ENCODE measurements at regions not wholly inside any gene's neighbourhood (a gene's known extent, or its start where the extent isn't known, plus 50 kb on each side); places are given as distances from the start of the nearest gene placed in this dataset.
"Not testable (repeated sequence)": the region's sequence is repeated elsewhere in the genome, so short reads cannot be mapped to it uniquely, and the experiment has no call there.

DNA sequence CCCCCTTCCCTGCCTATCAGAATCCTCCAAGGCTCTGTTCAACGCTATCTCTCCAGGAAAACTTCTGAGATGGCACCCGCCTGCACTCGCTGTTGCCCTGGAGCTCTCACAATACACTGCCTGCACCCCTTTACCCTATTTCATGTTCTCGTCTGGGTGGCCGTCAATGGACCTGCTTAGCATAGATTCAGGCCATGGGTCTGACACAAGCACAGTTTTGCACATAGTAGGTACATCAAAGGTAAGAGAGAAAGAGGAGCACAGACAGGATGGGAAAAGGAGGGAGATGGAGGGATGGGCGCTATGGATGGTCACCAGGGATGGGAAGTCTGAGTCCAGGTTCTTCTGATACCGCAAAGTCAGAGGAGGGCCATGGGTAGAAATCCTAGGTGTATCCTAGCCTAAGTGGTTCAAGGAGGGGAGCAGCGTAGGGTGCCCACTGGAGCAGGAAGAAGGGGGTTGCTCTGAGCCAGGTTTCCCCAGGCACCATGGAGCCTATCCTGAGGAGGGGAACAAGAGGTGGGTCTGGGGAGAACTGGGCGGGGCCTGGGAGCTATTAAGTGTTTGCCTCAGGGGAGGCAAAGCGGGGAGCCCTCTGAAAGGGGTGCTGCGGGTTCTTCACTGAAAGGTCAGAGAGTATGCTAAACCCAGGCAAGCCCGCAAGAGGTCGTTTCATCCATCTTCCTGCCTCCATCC, 89.3 kb downstream of the MRPL14 start:
- DNase-seq (ENCODE audit: low spot score): no peak

DNA sequence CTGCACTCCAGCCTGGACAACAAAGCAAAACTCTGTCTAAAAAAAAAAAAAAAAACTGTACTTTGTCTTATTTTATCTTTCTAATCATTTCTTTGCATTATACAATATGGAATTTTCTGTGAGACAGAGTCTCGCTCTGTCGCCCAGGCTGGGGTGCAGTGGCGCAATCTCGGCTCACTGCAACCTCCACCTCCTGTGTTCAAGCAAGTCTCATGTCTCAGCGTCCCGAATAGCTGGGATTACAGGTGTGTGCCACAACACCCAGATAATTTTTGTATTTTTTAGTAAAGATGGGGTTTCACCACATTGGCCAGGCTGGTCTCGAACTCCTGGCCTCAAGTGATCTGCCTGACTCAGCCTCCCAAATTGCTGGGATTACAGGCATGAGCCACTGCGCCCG, 90.0 kb downstream of the MRPL14 start:
- DNase-seq (ENCODE audit: low spot score): not testable (repeated sequence)

DNA sequence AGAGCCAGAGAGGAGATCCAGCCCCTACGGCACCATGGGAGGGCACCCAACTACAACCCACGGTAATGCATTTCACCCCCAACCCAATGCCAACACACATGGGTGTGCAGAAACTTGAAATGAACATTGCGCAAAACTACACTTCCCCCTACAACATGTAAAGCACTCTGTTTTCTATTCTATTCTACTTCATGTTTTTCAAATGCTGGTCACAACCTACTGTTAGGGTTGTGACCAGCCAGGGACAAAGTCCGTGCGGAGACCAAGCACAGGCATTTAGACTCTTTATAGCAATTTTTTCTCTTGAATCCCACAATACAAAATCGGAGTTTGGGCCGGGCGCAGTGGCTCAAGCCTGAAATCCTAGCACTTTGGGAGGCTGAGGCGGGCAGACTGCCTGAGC, 90.6 kb downstream of the MRPL14 start:
- DNase-seq (ENCODE audit: low spot score): no peak

DNA sequence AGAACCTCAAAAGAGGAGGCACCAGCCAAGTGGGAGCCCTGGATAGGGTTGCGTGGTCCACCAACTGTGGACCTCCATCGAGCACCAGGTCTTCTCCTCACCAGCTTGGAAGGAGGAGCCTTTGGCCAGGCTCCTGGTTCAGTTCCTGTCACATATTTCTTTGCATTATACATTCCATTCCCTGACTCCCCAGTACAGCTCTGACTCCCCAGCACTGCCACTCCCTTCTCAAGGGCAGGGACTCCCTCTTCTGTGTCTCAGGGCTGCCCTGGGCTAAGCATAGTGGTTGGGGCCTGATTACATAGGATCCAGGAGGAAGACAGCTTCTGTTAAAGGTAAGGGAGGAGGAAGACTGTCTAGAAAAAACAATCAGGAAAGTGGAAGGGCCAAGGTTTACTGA, 91.1 kb downstream of the MRPL14 start:
- no peak for DNase-seq (ENCODE audit: low spot score)

DNA sequence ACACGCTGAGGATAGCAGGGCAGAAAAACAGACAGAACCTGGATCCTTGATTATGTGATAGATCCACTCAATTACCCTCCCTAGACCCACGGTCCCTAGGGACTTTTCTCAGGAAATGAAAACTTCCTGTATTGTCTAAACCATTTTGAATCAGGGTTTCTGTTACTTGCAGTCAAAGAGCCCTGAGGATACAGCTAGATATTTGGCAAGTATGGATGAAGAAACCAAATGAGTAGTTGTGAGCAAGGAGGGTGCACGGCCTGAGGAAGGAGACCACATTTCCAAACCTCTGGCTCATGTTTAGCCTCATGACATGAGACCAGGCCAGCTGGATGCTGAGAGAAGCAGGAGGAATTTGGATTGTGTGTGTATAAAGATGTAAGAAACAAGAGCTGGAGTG, 91.6 kb downstream of the MRPL14 start:
- no peak for DNase-seq (ENCODE audit: low spot score)

DNA sequence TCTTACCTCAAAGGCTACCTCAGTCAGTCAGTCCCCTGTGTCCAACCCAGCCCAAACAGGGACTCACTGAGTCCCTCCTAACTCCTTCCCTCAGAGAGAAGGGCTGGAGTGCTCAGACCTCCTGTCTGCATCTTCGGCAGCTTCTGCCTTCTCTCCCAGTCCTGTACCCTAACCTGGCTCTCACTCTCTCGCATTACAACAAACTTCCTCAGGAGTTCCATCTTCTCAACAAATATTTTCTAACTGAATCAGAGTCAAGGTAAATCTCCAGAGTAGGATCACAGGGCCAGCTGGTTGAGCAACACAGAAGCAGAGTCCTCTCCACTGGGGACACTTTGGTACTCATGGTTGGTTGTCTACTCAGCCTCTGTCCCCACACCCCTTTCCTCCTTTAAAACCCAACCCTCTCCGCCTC, 92.3 kb downstream of the MRPL14 start:
- no peak for DNase-seq (ENCODE audit: low spot score)

DNA sequence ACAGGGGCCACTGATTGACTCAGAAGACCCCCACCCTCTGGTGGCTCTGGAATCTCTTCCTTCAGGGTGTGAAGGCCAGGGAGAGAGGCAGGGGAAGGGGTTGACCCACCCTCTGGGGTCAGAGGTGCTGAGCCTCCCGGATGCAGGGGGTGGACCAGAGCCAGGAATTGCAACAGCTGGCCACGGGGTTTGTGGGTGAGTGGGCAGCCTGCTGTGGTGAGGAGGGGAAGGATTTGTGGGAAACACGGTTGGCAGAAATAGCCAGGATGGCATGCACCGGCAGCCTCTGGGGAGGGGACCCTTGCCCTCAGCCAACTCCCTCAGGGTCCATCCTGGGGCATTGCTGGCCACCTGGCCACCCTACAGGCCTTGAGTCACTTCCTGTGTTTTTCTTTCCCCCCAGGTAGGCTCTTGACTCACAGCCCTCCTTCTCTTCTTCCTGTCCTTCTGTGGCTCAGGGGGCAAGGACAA, 92.8 kb downstream of the MRPL14 start:
- no peak for DNase-seq (ENCODE audit: low spot score)

DNA sequence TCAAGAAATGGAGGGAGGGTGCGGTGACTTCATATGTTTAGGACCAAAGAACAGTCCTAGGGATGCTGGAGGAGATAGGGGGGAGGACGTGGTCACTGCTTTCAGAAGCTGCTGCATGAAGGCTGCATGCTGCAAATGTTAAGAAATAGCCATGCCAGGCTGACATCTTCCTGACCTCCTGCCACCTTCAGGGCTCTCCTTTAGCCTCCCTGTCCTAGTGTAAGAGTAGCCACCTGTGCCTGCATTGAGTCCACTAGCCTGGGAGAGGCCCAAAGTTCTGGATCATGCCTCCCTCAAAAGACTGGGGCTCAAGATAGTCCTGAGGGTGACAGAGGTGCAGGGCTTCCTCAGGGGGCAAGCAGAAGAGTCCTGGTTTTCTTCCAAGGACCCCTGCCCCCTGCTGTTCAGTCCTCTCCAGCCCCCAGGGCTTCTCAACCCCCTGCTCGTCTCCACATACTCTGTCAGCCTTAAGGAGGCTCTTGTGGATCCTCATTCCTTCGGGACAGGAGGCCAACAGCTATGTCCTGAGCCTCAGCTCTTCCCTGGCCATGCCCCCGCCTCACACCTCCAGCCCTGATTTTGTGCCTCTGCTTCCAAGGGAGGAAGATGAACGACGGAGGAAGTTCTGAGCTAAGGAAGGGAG, 96.3 kb downstream of the MRPL14 start:
- DNase-seq (ENCODE audit: low spot score): no peak

DNA sequence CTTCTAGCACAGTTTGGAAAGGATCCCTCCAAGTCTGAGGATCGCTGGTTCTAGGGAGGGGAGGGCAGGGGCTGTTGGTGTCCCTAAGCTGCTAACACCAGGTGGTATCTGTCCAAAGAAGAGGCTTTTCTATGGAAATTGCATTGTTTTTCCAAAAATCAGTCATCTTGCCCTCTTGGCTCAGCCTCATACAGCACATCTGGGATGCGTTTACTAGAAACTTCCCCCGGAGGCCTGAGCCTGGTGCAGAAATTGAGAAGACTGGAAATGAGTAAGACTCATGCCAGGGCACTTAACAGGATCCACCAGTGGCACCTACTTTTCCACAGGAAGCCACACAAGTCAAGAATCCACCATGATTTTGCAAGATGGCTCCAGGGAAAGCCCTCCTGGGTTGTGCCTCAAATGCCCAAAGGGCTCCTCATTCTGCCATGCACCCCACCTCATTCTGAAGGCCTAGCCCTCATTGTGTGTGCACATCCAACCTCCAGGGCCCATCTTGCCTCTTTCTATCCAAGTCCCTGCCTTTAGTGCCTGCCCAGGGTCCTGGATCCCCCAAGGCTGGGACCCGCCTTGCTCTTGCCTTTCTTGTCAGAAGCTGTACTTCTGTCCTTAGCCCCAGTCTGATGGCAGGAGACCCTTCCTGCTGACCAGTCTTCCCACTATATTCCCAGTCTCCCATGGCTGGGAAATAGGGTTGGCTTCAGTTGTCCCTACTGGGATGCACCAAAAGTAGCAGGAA, 97.6 kb downstream of the MRPL14 start:
- no peak for DNase-seq (ENCODE audit: low spot score)

DNA sequence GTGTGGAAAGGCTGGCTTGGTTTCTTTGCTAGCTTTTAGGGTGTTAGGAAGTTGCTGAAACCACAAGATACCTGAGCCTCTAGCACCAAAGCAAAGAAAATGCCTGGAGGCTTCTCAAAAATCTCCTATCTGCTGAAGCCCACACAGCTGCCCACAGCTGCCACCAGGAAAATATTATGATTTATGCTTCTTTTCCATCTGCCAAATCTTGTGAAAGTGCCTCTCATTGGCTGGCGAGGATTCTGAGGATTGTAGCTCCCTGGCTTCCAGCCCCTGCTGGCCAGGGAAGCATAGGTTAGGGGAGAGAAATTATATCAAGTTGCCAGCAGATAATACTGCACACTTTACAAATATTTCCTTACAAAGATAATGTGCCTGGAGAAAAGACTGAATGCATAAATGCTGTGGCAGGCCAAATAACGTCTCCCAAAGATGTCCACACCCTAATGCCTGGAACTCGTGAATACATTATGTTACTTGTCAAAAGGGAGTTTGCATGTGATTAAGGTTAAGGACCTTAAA, 98.4 kb downstream of the MRPL14 start:
- peak; percentile 76 for DNase-seq (ENCODE audit: low spot score)

DNA sequence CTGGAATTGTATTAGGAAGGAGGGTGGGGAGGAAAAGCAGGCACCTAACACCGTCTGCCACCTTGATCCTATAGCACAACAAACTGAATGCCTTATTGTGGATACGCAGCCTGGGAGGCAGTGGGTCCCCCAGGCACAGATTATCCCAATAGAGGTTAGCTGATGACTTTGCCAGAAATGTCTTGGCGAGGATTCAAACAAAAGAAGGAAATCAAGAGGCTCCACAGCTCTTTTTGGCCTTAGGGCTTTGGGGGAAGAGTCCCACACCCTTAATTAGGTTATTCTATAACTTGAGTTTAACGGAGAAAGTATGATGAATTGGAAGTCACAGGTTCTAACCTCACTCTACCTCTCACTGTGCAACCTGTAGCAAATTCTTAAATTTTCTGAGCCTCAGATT, 102.0 kb downstream of the MRPL14 start:
- no peak for DNase-seq (ENCODE audit: low spot score)

DNA sequence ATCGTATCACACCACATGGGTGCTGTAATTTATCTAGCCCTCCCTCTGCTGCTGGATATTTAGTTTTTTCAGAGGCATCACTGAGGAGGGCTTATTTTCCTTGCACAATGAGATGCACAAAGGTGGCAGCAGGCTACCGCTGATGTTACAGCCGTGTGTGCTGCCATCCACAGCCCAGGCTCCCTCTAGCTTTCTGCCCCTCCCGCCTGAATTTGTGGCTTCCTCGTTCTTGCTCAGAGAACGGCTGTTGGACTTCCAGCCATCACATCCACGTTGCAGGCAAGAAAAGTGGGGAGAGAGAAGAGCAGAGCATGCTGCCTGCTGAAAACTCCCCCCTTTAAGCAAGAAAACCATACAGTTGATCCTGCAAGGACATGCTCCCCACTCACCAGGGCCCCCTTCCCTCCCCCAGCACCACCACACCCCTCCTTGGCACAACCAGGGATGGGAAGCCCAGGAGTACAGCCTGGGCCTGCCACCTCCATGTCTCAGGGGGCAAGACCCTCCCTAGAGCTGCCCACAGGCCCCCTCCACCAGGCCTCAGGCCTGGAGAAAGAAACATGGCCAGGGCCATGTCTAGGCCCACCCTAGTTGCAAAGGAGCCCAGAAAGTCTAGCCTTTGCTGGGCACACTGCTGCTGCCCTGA, 102.6 kb downstream of the MRPL14 start:
- DNase-seq (ENCODE audit: low spot score): peak; percentile 62

DNA sequence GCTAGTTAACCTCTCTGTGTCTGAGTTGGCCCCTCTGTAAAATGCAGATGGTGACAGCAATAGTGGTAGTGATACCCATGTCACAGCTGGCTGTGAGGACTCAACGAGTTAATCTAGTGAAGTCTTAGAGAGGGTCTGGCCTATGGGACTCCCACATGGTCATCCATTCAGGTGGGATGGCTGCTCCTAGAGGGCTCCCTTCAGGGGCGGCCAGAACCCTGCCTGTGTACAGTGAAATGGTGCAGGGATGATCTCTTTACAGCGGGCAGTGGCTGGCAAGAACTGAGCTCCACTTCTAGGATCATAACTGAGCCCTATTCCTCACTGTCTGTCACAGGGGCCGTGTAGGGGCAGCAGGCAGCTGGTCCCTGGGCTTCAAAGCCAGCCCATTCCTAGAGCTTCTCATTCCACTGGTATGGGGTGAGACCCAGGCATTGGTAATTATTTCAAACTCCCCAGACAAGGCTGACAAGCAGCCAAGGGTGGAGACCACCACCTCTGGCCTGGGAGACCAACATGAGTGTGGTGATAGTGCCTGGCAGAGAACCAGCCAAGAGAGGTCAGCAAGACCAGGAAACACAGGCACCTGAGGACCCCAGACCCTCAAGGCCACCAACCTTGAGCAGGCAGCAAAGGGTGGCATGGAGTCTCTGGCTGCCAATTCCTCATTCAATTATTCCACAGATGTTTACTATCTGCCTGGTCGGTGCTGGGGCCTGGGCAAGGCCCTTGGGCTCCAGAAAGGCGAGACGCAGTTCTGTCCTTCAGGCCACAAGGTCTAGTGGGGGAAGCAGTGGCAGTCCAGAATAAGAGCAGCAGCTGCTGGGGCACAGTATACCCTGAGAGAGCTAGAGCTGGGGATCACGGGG, 103.4 kb downstream of the MRPL14 start:
- no peak for DNase-seq (ENCODE audit: low spot score)

DNA sequence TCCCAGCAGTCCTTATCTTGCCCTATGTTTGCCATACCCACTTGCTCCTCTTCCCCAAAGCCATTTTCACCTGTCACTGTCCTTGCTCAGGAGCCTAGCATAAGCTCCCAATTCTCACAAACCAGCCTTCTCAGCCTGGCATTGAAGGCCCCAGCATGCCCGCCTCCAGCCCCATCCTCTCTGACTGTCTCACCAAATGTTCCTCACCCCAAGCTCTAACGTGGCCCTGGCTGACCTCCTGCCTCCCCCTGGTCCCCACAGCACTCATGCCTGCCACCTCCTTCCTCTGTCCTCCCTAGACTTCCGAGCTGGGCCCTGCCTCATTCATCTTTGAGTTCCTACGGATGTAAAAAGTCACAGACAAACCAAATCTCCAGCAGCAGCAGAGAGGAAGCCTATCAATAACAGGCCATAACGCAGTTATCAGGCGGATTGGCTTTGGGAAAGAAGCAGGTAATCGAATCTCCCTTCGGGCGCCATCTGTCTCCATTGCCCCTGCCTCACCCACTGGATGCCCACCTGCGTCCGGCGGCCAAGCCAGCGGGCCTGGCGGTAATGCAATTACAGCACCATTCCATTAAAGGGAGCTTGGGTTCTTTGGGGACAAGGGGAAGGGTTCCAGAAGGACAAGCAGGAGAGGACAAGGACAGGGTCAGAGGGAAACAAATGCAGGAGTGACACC, 104.4 kb downstream of the MRPL14 start:
- DNase-seq (ENCODE audit: low spot score): no peak

DNA sequence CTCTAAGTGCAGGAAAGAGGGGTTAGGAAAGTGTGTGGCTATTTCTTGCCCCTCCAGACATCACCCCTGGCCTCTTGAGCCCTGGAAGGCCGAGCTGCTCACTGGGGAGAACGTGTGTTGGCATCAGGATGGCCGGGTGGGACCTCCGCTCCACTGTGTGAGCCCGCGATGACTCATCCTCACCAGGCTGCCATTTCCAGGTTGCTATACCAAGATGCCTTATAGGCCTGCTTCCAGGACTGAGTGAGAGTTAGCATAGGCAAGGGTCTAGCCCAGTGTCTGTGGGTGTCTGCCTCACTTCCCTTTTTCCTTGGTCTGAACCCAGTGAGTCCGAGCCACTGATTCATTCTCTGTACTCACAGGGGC, 105.0 kb downstream of the MRPL14 start:
- no peak for DNase-seq (ENCODE audit: low spot score)

DNA sequence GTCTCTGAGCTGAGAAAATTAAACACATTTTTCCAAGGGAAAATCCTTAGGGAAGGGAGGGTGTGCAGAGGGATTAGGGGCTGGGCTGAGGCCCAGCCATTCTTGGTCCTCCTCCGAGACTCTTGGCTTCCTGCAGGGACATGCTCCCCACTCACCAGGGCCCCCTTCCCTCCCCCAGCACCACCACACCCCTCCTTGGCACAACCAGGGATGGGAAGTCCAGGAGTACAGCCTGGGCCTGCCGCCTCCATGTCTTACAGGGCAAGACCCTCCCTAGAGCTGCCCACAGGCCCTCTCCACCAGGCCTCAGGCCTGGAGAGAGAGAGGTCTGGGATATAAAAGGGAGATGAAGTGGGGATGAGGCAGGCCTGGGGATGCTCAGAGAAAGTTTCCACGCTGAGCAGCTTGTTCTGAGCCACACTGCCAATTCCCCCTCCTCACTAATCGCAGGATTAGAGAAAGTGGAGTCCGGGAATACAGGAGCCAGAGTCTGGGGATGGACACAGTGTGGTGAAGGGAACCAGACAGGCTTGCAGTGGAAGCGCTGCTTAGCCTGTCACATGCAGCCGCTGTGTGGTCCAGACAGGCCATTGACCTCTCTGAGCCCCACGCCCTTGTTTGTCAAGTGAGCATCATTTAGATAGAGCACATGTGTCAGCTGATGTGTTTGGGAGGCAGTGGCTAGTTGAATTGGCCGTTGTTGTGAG, 105.5 kb downstream of the MRPL14 start:
- peak; percentile 90 for DNase-seq (ENCODE audit: low spot score)

DNA sequence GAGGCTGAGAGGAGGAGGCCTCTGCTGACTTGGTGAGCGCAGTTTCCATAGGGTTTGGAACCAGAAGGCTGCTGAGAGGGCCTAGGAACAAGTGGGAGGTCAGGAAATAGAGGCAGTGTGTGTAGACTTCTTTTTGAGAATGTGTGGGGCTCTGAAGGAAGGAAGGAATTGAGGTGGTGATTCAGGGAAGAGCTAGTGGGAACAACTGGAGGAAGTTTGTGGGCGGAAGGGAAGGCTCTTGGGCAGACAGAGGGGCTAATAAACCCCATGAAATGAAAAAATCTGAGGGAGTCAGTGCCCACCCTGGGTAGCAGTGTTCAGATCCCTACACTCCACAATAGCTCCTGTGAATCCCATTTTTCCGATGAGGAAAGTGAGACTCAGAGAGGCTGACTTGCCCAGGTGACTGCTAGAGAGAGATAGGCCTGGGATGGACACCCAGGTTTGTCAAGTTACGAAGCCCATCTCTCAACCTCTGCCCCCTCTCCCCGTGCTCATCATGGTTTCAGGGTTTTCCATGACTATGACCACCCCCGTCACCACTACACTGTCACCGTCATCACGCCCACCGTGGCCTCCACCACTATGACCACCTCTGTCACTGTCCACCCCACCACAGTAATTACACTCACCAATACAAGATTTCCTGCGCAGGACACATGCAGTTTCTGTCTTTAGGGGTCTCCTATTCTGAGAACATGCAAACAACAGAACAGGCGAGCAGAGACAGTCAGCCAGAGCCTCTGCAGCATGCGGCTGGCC, 106.4 kb downstream of the MRPL14 start:
- DNase-seq (ENCODE audit: low spot score): no peak

DNA sequence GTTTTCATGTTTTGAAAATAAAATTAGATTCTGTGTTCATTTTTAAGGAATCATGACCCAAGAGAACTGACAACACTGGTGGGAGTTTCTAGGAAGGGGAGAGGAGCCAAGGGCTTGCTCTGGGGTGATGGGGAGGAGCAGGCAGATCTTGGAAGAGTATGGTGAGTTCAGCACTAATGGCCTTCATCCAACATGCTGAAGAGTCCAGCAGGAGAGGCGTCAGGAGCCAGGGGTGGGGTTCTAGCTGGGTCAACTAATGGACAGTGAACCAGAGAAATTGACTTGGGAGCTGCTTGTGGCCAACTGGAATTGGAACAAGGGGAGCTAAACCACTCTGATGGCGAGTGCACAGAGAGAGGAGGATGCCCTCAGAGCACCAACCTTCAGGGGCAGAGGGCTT, 107.1 kb downstream of the MRPL14 start:
- DNase-seq (ENCODE audit: low spot score): peak; percentile 69

DNA sequence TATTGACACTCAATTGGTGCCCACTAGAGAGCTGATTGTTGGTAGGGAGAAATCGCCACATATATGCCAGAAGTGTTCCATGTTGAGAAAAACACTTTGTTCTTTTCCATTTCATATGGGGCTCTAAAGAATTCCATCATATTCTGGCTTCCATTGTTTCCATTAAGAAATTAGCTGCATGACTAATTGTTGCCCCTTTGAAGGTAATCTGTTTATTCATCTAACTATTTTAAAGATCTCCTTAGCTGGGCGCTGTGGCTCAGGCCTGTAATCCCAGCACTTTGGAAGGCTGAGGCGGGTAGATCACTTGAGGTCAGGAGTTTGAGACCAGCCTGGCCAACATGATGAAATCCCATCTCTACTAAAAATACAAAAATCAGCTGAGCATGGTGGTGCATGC, 109.9 kb downstream of the MRPL14 start:
- not testable (repeated sequence) for DNase-seq (ENCODE audit: low spot score)

Data from umbilical cord (tissue), 1 donor.